HG02571 (cell line): ENCODE measurements at regions not wholly inside any gene's neighbourhood (a gene's known extent, or its start where the extent isn't known, plus 50 kb on each side); places are given as distances from the start of the nearest gene placed in this dataset.

Source experiments
- ATAC-seq: cut with Tn5 transposase; IDR thresholded peaks from one replicate; pipeline ENCODE4 v1.9.1; 2021; ENCODE audit warnings: mild to moderate bottlenecking, moderate library complexity; ENCODE audit not compliant: unreplicated experiment

GRCh38 chr10:131519723-131520605, 208.4 kb upstream of the TCERG1L start:
- ATAC-seq = no peak

GRCh38 chr10:131531265-131532190, 220.0 kb upstream of the TCERG1L start:
- no peak for ATAC-seq

- ATAC-seq = no peak
Observed at GRCh38 chr10:131532291-131532690, 220.8 kb upstream of the TCERG1L start.

- no peak for ATAC-seq
Observed at GRCh38 chr10:131532745-131533341, 221.3 kb upstream of the TCERG1L start.

GRCh38 chr10:131533846-131534526, 222.5 kb upstream of the TCERG1L start:
- no peak for ATAC-seq

- no peak for ATAC-seq
Observed at GRCh38 chr10:131534836-131535235, 223.3 kb upstream of the TCERG1L start.

GRCh38 chr10:131536676-131537075, 225.2 kb upstream of the TCERG1L start:
- ATAC-seq = no peak

- ATAC-seq = no peak
Observed at GRCh38 chr10:131537281-131537680, 225.8 kb upstream of the TCERG1L start.

GRCh38 chr10:131544495-131544894, 233.0 kb upstream of the TCERG1L start:
- no peak for ATAC-seq

GRCh38 chr10:131546086-131546810, 234.7 kb upstream of the TCERG1L start:
- ATAC-seq = no peak

- ATAC-seq = no peak
Observed at GRCh38 chr10:131547129-131547799, 235.7 kb upstream of the TCERG1L start.

GRCh38 chr10:131548176-131548575, 236.7 kb upstream of the TCERG1L start:
- no peak for ATAC-seq

GRCh38 chr10:131549116-131549515, 237.6 kb upstream of the TCERG1L start:
- ATAC-seq = no peak

- ATAC-seq = no peak
Observed at GRCh38 chr10:131553121-131553520, 241.6 kb upstream of the TCERG1L start.

GRCh38 chr10:131553581-131553980, 242.1 kb upstream of the TCERG1L start:
- ATAC-seq = no peak

- ATAC-seq = no peak
Observed at GRCh38 chr10:131554821-131555220, 243.3 kb upstream of the TCERG1L start.

- no peak for ATAC-seq
Observed at GRCh38 chr10:131555406-131555805, 243.9 kb upstream of the TCERG1L start.

- no peak for ATAC-seq
Observed at GRCh38 chr10:131556061-131556896, 244.8 kb upstream of the TCERG1L start.
